ENCODE measurements at regions not wholly inside any gene's neighbourhood (a gene's known extent, or its start where the extent isn't known, plus 50 kb on each side); places are given as distances from the start of the nearest gene placed in this dataset.

DNA sequence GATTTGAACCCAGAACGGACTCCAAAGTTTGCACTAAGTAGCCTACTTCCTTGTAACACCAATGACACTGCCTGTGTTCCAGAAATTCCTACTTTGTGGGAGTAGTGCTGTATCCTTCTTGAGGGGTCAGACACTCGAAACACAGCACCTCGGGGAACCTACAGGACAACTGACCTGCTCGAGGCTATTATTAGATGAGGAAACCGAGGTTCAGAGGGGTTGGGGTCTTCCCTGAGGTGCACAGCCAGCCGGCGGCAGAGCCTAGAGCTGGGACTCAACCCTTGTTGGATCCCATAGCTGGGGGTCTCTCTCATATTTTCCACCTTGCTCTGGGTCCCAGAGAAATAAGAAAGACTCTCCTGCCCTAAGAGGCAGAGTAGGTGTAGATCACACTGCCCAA is 89.8 kb upstream of the PTPN1 start:
- no peak for DNase-seq
- in situ Hi-C loops (cut with HindIII; ENCODE audit: low pct_ligation_motif_present, low sequenced_read_pairs): no loop called here
- TF ChIP-seq, protein P1, sequence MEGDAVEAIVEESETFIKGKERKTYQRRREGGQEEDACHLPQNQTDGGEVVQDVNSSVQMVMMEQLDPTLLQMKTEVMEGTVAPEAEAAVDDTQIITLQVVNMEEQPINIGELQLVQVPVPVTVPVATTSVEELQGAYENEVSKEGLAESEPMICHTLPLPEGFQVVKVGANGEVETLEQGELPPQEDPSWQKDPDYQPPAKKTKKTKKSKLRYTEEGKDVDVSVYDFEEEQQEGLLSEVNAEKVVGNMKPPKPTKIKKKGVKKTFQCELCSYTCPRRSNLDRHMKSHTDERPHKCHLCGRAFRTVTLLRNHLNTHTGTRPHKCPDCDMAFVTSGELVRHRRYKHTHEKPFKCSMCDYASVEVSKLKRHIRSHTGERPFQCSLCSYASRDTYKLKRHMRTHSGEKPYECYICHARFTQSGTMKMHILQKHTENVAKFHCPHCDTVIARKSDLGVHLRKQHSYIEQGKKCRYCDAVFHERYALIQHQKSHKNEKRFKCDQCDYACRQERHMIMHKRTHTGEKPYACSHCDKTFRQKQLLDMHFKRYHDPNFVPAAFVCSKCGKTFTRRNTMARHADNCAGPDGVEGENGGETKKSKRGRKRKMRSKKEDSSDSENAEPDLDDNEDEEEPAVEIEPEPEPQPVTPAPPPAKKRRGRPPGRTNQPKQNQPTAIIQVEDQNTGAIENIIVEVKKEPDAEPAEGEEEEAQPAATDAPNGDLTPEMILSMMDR (IDR thresholded peaks at IDR 0.05; ENCODE audit: low read depth, low read length, missing control alignments): no peak
- Histone ChIP-seq H3K27ac (no peak overlapping the region), H3K4me3 (ENCODE audit: low read depth, low read length) (no peak overlapping the region), H3K36me3 (replicated peaks) (no peaks in the 10 kb centered on the region), H3K27me3 (replicated peaks) (no peaks in the 10 kb centered on the region)

- Histone ChIP-seq H3K27ac (no peak overlapping the region), H3K27me3 (replicated peaks) (no peaks in the 10 kb centered on the region), H3K4me3 (ENCODE audit: low read depth, low read length) (no peak overlapping the region), H3K36me3 (replicated peaks) (no peaks in the 10 kb centered on the region)
- TF ChIP-seq, protein P1 (IDR thresholded peaks at IDR 0.05; ENCODE audit: low read depth, low read length, missing control alignments): no peak
- in situ Hi-C loops (cut with HindIII; ENCODE audit: low pct_ligation_motif_present, low sequenced_read_pairs): no loop called here
- DNase-seq: no peak
Observed at GRCh38 chr20:50421356-50422340, 88.5 kb upstream of the PTPN1 start.

DNA sequence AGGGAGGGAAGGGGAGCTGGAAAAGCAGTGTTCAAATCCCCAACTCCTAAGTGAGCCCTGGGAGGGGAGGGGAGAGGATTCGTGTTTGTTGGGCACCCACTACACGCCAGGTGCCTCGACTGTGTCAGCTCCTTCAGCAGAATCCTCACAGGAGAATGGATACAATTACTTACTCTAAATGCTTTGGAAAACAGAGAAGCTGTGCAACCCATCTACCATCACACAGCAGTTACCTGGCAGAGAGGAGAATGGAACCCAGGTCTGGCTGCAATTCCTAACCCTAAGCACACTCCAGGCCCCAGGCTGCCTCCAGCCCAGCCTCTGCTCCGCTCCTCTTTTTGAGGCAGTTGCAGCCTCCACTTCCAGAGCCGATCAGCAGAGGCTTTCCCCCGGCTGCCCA is 86.4 kb upstream of the PTPN1 start:
- no peak for DNase-seq
- in situ Hi-C loops (cut with HindIII; ENCODE audit: low pct_ligation_motif_present, low sequenced_read_pairs): no loop called here
- Histone ChIP-seq H3K4me3 (ENCODE audit: low read depth, low read length) (no peak overlapping the region), H3K36me3 (replicated peaks) (no peaks in the 10 kb centered on the region), H3K27ac (peak overlapping the region; percentile 67), H3K27me3 (replicated peaks) (no peaks in the 10 kb centered on the region)
- TF ChIP-seq, protein P1 (IDR thresholded peaks at IDR 0.05; ENCODE audit: low read depth, low read length, missing control alignments): no peak

- Histone ChIP-seq H3K27ac (no peak overlapping the region), H3K4me3 (ENCODE audit: low read depth, low read length) (no peak overlapping the region), H3K36me3 (replicated peaks) (no peaks in the 10 kb centered on the region), H3K27me3 (replicated peaks) (no peaks in the 10 kb centered on the region)
- in situ Hi-C loops (cut with HindIII; ENCODE audit: low pct_ligation_motif_present, low sequenced_read_pairs): no loop called here
- DNase-seq: no peak
- TF ChIP-seq, protein P1 (IDR thresholded peaks at IDR 0.05; ENCODE audit: low read depth, low read length, missing control alignments): no peak
Observed at GRCh38 chr20:50425076-50425475, 85.1 kb upstream of the PTPN1 start.

- TF ChIP-seq, protein P1 (IDR thresholded peaks at IDR 0.05; ENCODE audit: low read depth, low read length, missing control alignments): no peak
- Histone ChIP-seq H3K27me3 (replicated peaks) (no peaks in the 10 kb centered on the region), H3K27ac (no peak overlapping the region), H3K36me3 (replicated peaks) (no peaks in the 10 kb centered on the region), H3K4me3 (ENCODE audit: low read depth, low read length) (no peak overlapping the region)
- in situ Hi-C loops (cut with HindIII; ENCODE audit: low pct_ligation_motif_present, low sequenced_read_pairs): no loop called here
- DNase-seq: no peak
Observed at GRCh38 chr20:50426866-50427718, 83.1 kb upstream of the PTPN1 start.
